HG03575 (cell line): ENCODE measurements at regions not wholly inside any gene's neighbourhood (a gene's known extent, or its start where the extent isn't known, plus 50 kb on each side); places are given as distances from the start of the nearest gene placed in this dataset.

ENCODE experiments used
- ATAC-seq: cut with Tn5 transposase; IDR thresholded peaks from one replicate; pipeline ENCODE4 v1.9.1; 2021; ENCODE audit not compliant: unreplicated experiment, insufficient number of reproducible peaks, low FRiP score; ENCODE audit errors: extremely low read depth

GRCh38 chr17:71883258-71883657 lies 237.6 kb upstream of the SOX9 start:
- no peak for ATAC-seq

GRCh38 chr17:71883845-71884244 lies 237.0 kb upstream of the SOX9 start:
- no peak for ATAC-seq

- ATAC-seq, result no peak
Observed at GRCh38 chr17:71885662-71886061, 235.2 kb upstream of the SOX9 start.

- no peak for ATAC-seq
Observed at GRCh38 chr17:71899317-71899716, 221.5 kb upstream of the SOX9 start.

- no peak for ATAC-seq
Observed at GRCh38 chr17:71900621-71901229, 220.1 kb upstream of the SOX9 start.

GRCh38 chr17:71902894-71903506 lies 217.8 kb upstream of the SOX9 start:
- ATAC-seq, result no peak

DNA sequence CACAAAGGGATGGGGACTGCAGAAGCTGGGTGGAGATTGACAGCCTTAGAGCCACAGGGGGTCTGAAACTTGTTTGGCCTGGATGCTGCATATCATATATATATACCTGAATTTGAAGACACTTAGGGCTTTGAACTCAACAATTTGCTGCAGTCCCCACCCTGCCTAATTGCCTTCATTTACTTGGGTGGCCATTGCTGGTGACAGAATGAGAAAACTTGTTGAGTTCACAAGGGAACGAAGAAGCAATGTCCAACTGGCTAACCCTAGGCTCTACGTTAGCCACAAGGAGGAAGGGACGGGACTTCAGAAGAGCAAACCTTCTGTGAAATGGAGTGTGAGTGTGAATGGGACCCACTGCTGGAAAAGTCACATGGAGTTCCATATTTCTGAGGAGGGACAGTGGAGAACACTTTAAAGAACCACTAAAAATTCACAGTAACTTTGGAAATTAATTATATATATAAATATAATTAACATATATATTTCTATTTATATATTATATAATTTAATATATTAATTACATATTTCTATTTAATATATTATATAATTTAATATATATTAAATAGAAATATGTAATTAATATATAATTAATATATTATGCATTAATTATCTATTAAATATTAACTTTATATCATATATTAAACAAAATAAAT lies 215.3 kb upstream of the SOX9 start:
- ATAC-seq, result no peak

GRCh38 chr17:71909155-71909554 lies 211.7 kb upstream of the SOX9 start:
- ATAC-seq, result no peak

GRCh38 chr17:71910002-71910401 lies 210.8 kb upstream of the SOX9 start:
- no peak for ATAC-seq

DNA sequence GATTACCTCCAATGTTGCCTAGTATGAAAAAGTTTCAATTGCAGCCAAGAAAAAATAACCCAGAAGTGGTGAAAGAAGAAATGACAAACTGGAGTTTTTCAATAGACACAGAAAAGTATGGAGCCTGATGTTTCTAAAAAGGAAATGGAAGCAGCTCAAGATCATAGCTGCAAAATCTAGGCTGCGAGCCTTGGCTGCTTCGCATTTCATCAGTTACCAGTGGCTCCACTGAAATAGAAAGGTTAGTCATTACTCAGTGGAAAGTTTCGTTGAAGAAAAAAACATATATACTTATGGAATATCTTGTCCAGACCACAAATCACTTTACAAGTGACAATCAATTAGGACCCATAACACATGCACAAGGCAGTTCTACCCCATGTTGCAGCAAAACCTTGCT lies 206.8 kb upstream of the SOX9 start:
- no peak for ATAC-seq

DNA sequence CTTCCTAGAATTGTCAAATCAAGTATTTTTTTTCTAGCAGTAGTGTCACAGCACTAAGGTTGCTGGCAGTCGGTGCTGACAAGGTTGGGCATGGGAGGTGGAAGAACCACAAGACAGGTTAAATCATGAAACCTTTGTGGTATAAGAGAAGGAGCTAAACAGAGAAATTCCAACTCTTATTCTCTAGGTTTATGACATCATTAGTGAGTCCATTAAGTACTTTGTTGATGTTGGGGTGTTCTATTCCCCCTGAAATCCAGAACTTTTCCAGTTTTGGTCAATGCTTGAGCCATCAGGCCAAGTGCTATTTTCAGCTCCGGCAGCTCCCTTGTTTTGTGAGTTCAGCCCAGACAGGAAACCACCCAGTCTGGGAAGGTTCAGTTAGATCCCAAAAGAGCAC lies 206.0 kb upstream of the SOX9 start:
- ATAC-seq, result no peak

- ATAC-seq, result no peak
Observed at GRCh38 chr17:71917715-71918114, 203.1 kb upstream of the SOX9 start.

DNA sequence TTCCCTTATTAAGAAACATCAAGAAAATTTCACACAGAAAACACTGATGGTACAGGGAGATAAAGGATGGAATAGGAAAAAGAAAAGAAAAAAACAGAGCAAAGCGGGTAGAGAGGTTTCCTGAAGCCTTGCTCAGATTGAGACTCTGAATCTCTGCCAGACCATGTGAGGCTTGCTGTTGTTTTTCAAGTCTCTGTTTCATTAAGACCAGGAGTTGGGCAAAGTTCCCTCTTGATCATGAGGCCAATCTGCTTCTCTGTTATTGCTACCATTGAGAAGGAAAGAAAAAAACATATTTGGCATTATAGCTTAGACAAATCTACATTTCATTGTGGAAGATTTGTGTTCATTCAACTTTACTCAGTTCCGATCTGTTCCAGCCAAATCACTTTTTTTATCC lies 201.6 kb upstream of the SOX9 start:
- ATAC-seq, result no peak

DNA sequence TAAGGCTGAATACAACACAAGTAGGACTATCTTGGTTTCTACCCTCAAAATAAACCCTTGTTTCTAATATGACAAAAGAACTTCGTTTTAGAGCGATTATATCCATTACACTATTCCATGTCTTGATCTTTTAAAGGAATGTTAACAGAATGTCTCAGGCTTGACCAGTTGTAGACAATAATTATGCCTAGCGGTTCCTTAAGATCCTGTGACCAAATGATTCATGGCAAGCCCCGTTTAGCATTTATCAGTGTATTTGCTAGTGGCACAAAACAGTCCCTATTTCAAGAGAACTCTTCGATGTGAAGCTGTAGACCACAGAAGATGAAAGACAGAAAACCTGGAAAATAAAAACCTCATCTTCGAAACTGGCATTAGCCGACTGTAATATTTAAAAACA lies 200.9 kb upstream of the SOX9 start:
- ATAC-seq, result no peak

DNA sequence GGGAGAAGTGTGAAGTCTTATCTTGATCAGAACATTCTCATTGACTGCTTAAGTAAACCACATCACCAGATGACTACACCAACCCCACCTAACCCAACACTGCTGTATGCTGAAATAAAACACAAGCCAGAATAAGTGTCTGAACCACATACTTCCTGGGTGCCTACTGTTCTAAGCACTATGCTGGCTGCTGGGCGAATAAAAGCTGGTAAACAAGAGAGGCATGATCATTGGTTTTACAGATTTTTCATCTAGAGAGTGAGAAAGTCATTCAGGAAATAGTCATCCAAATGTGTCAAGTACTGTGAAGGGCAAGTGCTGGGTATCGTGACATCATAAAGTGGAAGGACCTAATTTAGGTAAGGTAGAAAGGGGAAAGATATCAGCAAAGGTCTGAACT lies 199.0 kb upstream of the SOX9 start:
- ATAC-seq, result no peak

DNA sequence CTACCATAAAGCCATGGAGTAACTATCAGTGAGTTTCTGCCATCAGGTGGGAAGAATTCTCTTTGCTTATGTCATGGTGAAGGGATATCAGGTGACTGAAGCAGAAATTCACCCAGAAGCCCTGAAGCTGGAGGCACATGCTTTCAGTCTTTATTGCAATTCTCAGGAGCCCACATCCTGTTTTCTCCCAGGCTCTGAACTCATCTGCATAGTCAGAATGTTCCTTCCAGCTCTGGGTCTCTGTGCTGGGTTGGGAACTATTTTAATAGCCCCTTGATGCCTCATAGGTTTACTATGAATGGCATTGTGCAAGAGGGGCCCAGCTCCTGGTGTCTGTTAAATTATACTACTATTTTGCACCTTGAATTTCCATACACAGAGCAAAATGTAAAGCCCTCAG lies 198.4 kb upstream of the SOX9 start:
- no peak for ATAC-seq

- ATAC-seq, result no peak
Observed at GRCh38 chr17:71926746-71927398, 193.9 kb upstream of the SOX9 start.

GRCh38 chr17:71933306-71933705 lies 187.5 kb upstream of the SOX9 start:
- no peak for ATAC-seq

- no peak for ATAC-seq
Observed at GRCh38 chr17:71934520-71934919, 186.3 kb upstream of the SOX9 start.

DNA sequence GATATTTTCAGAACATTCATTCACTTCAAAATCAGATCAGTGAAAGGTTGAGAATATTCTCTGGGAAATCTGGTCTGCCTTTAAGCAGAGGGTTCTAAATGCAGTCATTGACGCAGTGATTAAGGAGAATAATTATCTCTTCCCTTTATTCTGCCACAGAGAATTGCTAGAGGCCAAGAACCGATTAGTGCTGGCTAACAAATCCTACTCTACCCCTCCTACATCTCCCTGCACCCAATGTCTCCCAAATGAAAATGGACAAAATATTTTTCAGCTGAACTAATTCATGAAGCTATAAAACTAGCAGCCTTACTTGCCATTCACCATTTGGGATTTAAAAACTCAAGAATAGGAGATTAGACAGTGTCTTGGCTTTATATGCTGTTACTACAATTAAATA lies 185.5 kb upstream of the SOX9 start:
- ATAC-seq, result no peak
